Cardiac fibroblast (primary cell): ENCODE measurements at regions not wholly inside any gene's neighbourhood (a gene's known extent, or its start where the extent isn't known, plus 50 kb on each side); places are given as distances from the start of the nearest gene placed in this dataset.

Source experiments
- DNase-seq, 2 donors: peaks; one replicate each; pipeline versions ENCODE4 v3.0.0 to v3.0.0-alpha.2; 2010; ENCODE audit warnings: low read depth in 2 of 2
- H3K4me3 ChIP-seq, 2 donors: replicated peaks in 1 of 2; 1 replicate in 1 of 2; 2 replicates in 1 of 2; pipeline ENCODE4 v1.5.1; 2011; ENCODE audit warnings: low read depth in 2 of 2, low read length in 2 of 2, mild to moderate bottlenecking in 2 of 2, moderate library complexity in 1 of 2
- CTCF ChIP-seq: IDR thresholded peaks from one replicate; pipeline ENCODE4 v1.5.1; 2011; ENCODE audit warnings: low read depth, mild to moderate bottlenecking, low read length, inconsistent platforms

- peak overlapping the region; percentile 3 to 36 for H3K4me3 ChIP-seq
- no peak for TF ChIP-seq CTCF
These were observed 157.0 kb upstream of the FRMD4B start for GRCh38 chr3:69542805-69543429.

GRCh38 chr3:69542089-69542804 lies 156.4 kb upstream of the FRMD4B start:
- peak; percentile 7 to 18 for DNase-seq
- peak overlapping the region; percentile 22 to 36 for H3K4me3 ChIP-seq

More at GRCh38 chr3:69542805-69543429, 157.0 kb upstream of the FRMD4B start:
- no peak for DNase-seq

GRCh38 chr3:69541711-69542088 lies 155.8 kb upstream of the FRMD4B start:
- no peak for TF ChIP-seq CTCF
- DNase-seq, result peak in 1 of 2 donors; percentile 28
- H3K4me3 ChIP-seq, result peak overlapping the region in 1 of 2 donors; percentile 36

More at GRCh38 chr3:69542089-69542804, 156.4 kb upstream of the FRMD4B start:
- no peak for TF ChIP-seq CTCF

GRCh38 chr3:69540706-69541581 lies 155.1 kb upstream of the FRMD4B start:
- no peak for TF ChIP-seq CTCF
- H3K4me3 ChIP-seq, result no peak overlapping the region
- no peak for DNase-seq

GRCh38 chr3:69539134-69539533 lies 153.2 kb upstream of the FRMD4B start:
- TF ChIP-seq CTCF, result no peak
- H3K4me3 ChIP-seq, result no peak overlapping the region
- no peak for DNase-seq

- no peak for DNase-seq
- TF ChIP-seq CTCF, result no peak
- no peak overlapping the region for H3K4me3 ChIP-seq
These were observed 152.4 kb upstream of the FRMD4B start for GRCh38 chr3:69538281-69538680.
